ENCODE measurements at regions not wholly inside any gene's neighbourhood (a gene's known extent, or its start where the extent isn't known, plus 50 kb on each side); places are given as distances from the start of the nearest gene placed in this dataset.

DNA sequence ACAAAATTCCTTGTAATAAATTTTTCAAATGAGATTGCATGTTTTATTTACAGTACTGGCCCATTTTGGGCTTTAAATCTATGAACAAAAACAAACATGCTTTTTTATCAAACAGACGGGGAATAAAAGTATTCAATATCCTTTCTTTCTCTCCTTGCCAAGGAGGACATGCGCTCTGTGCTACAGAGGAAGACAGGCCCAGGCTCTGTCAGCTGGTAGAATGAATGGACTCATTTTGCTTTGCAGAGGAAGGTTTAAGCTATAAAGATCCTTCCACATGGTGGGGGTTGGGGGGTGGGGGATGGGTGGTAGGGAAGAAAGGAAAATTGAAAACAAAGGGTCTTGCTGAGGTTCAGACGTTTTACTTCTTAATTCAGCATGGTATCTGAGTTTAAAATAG is 575.6 kb downstream of the INSC start:
- TF ChIP-seq POLR2A (IDR thresholded peaks at IDR 0.05; ENCODE audit: low read depth, low read length) = no peak
- no peak for TF ChIP-seq POLR2AphosphoS5 (IDR thresholded peaks at IDR 0.05; ENCODE audit: low read depth, low read length)
